Psoas muscle (tissue), 7 donors: ENCODE measurements at regions not wholly inside any gene's neighbourhood (a gene's known extent, or its start where the extent isn't known, plus 50 kb on each side); places are given as distances from the start of the nearest gene placed in this dataset.
"Not testable (repeated sequence)": the region's sequence is repeated elsewhere in the genome, so short reads cannot be mapped to it uniquely, and the experiment has no call there.

ENCODE experiments used
- ATAC-seq, 4 donors: fragments of 200-7000 bp; cut with Tn5 transposase; one replicate each; pipeline ENCODE4 v1.9.1; 2020; ENCODE audit warnings: moderate library complexity in 3 of 4, mild to moderate bottlenecking in 2 of 4
- DNase-seq, 2 donors: peaks; one replicate each; pipeline ENCODE4 v3.0.0-alpha.2; 2020
- H3K27ac ChIP-seq: fragments of 200-600 bp; one replicate; pipeline ENCODE4 v1.8.0; 2022
- H3K27me3 ChIP-seq, 3 donors: fragments of 200-600 bp in 1 of 3; one replicate each; pipeline versions ENCODE4 v1.6.1 to v1.8.0; 2013 to 2022; ENCODE audit warnings: low read length in 2 of 3, mild to moderate bottlenecking in 2 of 3, moderate library complexity in 1 of 3; ENCODE audit not compliant: insufficient read depth in 3 of 3
- H3K36me3 ChIP-seq, 2 donors: fragments of 200-600 bp in 1 of 2; one replicate each; pipeline versions ENCODE4 v1.6.1 to v1.8.0; 2013 to 2022; ENCODE audit warnings: low read depth in 1 of 2, mild to moderate bottlenecking in 1 of 2, moderate library complexity in 1 of 2; ENCODE audit not compliant: insufficient read depth in 1 of 2
- H3K4me1 ChIP-seq: fragments of 200-600 bp; one replicate; pipeline ENCODE4 v1.8.0; 2022
- H3K4me3 ChIP-seq: fragments of 200-600 bp; one replicate; pipeline ENCODE4 v1.8.0; 2022; ENCODE audit warnings: mild to moderate bottlenecking
- H3K9me3 ChIP-seq: fragments of 200-600 bp; one replicate; pipeline ENCODE4 v1.8.0; 2022
- WGBS, 3 donors: extraction: QIAGEN DNeasy Blood & Tissue Kit; methylation state at CpG; one replicate each; pipeline versions ENCODE4 v1.1.6 to v1.1.7; 2013; 5-methylcytosine and 5-hydroxymethylcytosine counted together
- intact Hi-C, 2 donors: fragments of 100-400 bp; cut with DNase I; formaldehyde crosslinking; loops; one replicate each; pipeline versions ENCODE4 v1.11.0 to v1.14.2; 2022
- TF ChIP-seq, protein P1 (sequence below): fragments of 200-600 bp; IDR thresholded peaks from one replicate; pipeline ENCODE4 v1.8.0; 2022; ENCODE audit warnings: antibody characterized with exemption
- donor health status: healthy with polysubstance abuse.
- donor health status: DM: no; HTN: no; CAD: no; lungs with moderate emphysema.
- donor health status: Bipolar disorder and iron deficiency.
- donor health status: healthy.
- donor health status: DM: yes; HTN: yes; CAD: no.
- donor health status: DM: no; HTN: no; CAD: no.
- donor health status: DM: yes; HTN: yes; CAD: no.

DNA sequence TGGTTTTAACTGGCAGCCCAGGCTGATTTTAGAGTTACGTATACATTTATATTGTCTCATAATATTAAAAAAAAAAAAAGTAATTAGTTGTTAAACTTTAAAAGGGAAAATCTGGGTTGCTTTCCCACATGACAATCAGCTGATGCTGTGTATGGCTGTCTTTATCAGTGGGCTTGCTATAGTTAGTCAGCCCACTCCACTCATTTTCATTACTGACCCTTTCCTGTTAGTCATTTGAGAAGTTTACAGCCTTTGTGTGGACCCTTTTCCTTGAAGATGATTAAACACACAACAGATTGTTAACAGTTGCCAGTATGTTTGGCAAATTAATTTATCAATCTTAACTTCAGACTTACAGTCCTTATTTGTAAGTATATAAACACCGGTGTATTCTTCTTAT lies 164.5 kb upstream of the AGR3 start:
- TF ChIP-seq, protein P1, sequence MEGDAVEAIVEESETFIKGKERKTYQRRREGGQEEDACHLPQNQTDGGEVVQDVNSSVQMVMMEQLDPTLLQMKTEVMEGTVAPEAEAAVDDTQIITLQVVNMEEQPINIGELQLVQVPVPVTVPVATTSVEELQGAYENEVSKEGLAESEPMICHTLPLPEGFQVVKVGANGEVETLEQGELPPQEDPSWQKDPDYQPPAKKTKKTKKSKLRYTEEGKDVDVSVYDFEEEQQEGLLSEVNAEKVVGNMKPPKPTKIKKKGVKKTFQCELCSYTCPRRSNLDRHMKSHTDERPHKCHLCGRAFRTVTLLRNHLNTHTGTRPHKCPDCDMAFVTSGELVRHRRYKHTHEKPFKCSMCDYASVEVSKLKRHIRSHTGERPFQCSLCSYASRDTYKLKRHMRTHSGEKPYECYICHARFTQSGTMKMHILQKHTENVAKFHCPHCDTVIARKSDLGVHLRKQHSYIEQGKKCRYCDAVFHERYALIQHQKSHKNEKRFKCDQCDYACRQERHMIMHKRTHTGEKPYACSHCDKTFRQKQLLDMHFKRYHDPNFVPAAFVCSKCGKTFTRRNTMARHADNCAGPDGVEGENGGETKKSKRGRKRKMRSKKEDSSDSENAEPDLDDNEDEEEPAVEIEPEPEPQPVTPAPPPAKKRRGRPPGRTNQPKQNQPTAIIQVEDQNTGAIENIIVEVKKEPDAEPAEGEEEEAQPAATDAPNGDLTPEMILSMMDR, result no peak
- Histone ChIP-seq H3K9me3 (no peaks in the 10 kb centered on the region), H3K36me3 (no peaks in the 10 kb centered on the region), H3K27ac (no peak overlapping the region), H3K4me3 (no peak overlapping the region), H3K27me3 (no peaks in the 10 kb centered on the region), H3K4me1 (no peaks in the 10 kb centered on the region)
- intact Hi-C loops, result no loop called here
- DNase-seq (no peak), ATAC-seq (no peak)
- WGBS, 3 donors, result 94 to 98% (median 95%) methylated on average over 2 of the region's 2 CpGs

DNA sequence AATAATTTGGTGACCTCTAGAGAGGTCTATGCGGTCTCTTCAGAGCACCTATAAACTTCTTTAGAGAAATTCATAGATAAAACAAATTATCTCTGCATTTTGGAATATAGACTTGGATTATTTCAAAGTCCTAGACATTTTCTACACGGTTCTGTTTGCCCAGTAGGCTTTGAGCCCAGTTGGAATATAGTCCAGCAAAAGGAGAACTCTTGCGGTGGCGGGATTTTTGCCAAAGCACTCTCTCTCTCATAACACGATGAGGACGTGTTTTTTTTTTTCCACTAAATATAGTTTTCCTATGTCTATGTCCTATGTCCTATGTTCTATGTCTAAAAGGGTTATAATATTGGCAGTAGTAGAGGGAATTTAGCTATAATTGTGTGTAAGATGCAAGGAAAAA lies 164.9 kb upstream of the AGR3 start:
- Histone ChIP-seq H3K36me3 (no peaks in the 10 kb centered on the region), H3K27me3 (no peaks in the 10 kb centered on the region), H3K4me1 (no peaks in the 10 kb centered on the region), H3K4me3 (no peak overlapping the region), H3K27ac (no peak overlapping the region), H3K9me3 (no peaks in the 10 kb centered on the region)
- TF ChIP-seq, protein P1, result no peak
- 31 to 40% (median 39%) methylated on average over 6 of the region's 6 CpGs for WGBS, 3 donors
- intact Hi-C loops, result no loop called here
- ATAC-seq (no peak), DNase-seq (no peak)

DNA sequence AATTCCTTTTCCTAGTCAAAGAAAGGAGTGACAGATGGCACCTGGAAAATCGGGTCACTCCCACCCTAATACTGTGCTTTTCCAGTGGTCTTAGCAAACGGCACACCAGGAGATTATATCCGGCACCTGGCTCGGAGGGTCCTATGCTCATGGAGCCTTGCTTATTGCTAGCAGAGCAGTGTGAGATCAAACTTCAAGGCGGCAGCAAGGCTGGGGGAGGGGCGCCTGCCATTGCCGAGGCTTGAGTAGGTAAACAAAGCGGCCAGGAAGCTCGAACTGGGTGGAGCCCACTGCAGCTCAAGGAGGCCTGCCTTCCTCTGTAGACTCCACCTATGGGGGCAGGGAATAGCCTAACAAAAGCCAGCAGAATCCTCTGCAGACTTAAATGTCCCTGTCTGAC lies 171.4 kb upstream of the AGR3 start:
- H3K27me3 ChIP-seq, H3K36me3 ChIP-seq, ATAC-seq, H3K9me3 ChIP-seq, H3K27ac ChIP-seq, H3K4me1 ChIP-seq, DNase-seq, intact Hi-C loops, H3K4me3 ChIP-seq: not testable (repeated sequence)
- 86 to 90% (median 89%) methylated on average over 9 of the region's 9 CpGs for WGBS, 3 donors

- no peaks in the 10 kb centered on the region for H3K27me3 ChIP-seq
- intact Hi-C loops, result no loop called here
- ATAC-seq (no peak), DNase-seq (no peak)
- no peaks in the 10 kb centered on the region for H3K9me3 ChIP-seq
- no peak overlapping the region for H3K4me3 ChIP-seq
- 76 to 90% (median 88%) methylated on average over 3 of the region's 3 CpGs for WGBS, 3 donors
- no peak overlapping the region for H3K27ac ChIP-seq
- H3K4me1 ChIP-seq, result no peaks in the 10 kb centered on the region
- H3K36me3 ChIP-seq, result no peaks in the 10 kb centered on the region
- TF ChIP-seq, protein P1, result no peak
Measured at GRCh38 chr7:17054206-17054605, 172.4 kb upstream of the AGR3 start.

DNA sequence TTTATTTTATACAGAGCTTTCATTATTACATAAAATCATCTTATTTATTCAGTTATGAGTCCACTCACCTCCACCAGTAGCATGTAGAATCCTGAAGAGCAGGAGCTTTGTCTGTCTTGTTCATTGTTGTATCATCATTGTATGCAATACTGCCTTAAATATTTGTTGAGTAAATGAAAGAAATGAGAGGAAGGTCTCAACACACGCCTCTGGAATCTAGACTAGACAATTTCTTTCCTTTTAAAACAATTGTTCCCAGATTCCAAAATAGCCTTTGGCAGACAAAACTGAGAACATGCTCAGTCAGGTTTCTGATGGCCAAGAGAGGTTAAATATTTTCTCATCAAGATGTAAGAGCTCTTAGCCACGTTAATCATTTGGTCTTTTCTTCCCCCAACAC lies 173.1 kb upstream of the AGR3 start:
- no peak for DNase-seq
- H3K27me3 ChIP-seq, result no peaks in the 10 kb centered on the region
- H3K36me3 ChIP-seq, result no peaks in the 10 kb centered on the region
- intact Hi-C loops, result no loop called here
- ATAC-seq, result no peak
- H3K4me3 ChIP-seq, result no peak overlapping the region
- TF ChIP-seq, protein P1, result no peak
- no peaks in the 10 kb centered on the region for H3K9me3 ChIP-seq
- H3K27ac ChIP-seq, result no peak overlapping the region
- H3K4me1 ChIP-seq, result no peaks in the 10 kb centered on the region
- WGBS, 3 donors, result 47 to 64% (median 60%) methylated on average over 2 of the region's 2 CpGs
